HG02870 (cell line): ENCODE measurements at regions not wholly inside any gene's neighbourhood (a gene's known extent, or its start where the extent isn't known, plus 50 kb on each side); places are given as distances from the start of the nearest gene placed in this dataset.

ENCODE experiments used
- ATAC-seq: cut with Tn5 transposase; IDR thresholded peaks from one replicate; pipeline ENCODE4 v1.9.1; 2021; ENCODE audit warnings: mild to moderate bottlenecking, moderate library complexity; ENCODE audit not compliant: unreplicated experiment

DNA sequence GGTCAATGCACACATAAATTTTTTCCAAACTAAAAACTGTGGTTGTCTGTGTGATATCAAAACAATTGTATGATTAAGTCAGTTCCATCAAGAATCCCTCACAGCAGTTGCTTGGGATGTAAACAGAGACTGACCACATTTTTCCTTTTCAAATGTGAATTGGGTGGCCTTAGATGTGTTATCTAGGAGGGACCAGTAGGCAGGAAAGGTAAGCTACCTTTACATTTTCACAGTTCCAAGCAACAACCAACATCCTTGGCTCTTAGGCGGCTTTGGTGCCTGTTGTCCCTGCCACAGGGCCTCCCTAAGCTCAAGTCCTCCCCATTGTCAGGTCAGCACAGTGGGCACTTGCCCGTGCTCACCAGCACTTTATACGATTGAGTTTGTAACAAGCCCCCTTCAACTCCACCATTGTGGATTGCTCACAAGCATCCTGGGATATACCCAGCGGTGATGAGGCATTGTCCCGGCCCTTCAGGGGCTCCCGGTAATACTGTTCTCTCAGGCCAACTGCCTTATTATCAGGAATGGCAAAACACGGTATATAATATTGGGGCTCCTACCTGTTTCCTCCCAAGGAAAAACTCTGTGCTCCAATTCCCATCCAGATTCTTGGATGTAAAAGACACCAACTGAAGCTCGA, 114.9 kb upstream of the ANKRD1 start:
- ATAC-seq = no peak

DNA sequence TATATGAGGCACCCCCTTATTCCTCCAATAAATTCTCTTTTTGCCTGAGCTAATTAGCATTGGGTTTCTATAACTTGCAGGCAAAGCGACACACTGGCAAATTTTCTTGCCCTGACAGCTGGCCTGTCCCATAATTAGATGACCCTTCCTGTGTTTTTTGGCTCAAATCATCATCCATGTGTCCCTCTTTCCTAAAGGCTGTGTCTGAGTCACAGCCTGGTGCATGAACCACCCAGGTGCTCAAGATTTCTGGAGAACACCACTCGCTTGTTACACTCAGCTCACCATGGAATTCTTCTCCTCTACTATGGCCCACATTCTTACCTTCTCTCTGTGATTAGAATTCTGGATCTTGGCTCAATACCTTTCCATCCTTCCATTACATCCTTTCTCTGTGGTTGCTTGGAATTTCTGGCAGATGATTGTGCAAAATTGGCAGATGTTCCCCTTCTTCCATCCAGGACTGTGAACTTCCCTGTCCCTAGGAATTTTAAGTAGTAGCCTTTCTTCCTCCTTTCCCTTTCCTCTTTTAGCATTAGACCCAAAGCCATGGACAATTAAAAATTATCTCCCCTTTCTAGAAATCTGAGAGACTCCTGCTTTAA, 116.0 kb upstream of the ANKRD1 start:
- no peak for ATAC-seq

DNA sequence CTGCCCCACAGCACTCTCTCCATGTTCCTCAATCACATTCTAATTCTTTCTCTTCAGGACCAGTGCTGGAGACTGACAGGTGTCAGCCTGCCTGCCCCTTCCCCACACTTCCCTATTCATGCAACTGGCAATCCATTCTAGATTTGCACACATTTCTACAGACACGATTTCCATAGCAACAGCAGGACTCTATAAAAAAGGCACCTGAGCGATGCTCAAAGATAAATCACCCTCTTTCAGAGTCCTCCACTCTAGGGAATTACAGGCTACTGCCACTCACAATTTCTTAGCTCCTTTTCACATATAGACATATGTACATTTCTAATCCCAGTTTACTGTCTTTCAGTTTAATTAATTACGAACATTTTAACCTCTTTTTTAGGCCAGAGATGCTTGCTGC, 118.1 kb upstream of the ANKRD1 start:
- ATAC-seq = no peak

DNA sequence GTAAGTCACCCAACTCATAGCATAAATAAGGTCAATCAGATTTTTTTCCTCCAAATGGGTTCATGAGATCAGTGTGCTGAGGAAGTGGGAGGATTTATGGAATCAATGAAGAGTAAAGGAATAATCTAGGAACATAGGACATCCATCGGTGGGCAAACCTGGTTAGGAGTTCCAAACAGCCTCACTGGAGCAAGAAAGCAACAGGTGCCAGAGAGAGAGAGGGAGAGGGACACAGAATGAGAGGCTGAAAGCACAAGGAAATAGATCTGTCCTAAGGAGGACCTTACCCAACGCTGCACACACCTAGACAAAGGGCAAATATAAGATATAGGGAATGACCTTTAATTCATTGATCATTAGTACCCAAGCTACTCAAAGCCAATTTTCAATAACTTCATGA, 119.5 kb upstream of the ANKRD1 start:
- ATAC-seq = no peak

DNA sequence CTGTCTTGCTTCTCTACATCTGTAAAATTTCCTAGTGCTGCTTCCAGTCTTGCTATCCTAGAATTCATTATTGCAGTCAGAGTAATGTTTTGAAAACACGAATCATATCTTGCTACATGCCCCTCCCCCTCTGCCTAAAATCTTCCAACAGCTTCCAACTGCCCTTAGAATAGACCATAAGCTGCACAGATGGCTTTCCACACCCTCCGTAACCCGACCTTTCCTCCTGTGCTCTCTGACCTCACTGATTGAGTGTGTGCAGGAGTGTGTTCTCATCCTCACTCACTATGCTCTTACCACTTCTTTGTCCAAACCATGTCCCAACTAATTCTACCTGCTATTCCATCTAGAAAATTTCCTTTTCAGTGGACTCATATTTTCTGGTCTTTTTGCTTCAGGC, 121.2 kb upstream of the ANKRD1 start:
- ATAC-seq = no peak

DNA sequence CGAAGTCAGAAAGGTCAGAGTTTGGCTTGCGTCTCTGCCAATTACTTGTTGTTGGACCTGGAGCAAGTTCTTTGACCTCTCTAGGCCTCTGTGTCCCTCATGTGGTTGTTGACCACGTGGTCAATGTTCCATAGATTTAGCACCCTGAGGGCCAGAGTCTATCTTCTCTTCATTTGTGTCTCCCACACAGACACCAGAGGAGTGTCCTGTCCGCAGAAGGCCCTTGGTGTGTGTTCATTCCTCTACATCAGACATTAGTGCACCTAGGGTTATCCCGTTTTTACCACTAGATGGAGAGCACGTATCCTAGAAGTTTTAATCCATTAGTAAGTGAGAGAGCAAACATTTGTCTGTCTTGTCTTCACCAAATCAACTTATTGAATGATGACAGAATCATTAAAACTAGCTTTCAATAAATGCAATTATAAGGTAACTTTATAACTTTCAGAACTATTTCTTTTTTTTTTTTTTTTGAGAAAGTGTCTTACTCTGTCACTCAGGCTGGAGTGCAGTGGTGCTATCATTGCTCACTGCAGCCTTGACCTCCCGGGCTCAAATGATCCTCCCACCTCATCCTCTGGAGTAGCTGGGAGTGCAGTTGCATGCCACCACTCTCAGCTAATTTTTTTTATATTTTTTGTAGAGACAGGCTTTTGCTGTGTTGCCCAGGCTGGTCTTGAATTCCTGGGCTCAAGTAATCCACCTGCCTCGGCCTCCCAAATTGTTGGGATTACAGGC, 122.5 kb upstream of the ANKRD1 start:
- ATAC-seq = no peak

DNA sequence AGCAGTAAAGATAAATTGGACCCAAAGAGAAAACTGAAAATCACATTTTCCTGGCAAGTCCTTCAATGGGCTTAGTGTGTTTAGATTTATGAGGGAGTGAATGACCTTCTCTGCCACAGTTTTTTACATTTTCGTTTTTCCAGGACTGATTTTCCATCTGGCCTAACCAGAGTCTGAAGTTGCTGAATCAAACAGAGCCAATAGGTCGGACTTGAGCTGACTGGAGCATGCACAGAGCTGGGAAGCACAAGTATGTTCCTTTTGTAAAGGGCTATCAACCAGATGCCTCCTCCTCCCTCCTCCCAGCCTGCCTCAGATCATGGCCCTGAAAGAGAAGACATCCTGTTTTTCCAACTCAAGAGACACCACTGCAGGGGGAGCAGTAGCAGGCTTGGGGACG, 126.0 kb upstream of the ANKRD1 start:
- ATAC-seq = no peak

DNA sequence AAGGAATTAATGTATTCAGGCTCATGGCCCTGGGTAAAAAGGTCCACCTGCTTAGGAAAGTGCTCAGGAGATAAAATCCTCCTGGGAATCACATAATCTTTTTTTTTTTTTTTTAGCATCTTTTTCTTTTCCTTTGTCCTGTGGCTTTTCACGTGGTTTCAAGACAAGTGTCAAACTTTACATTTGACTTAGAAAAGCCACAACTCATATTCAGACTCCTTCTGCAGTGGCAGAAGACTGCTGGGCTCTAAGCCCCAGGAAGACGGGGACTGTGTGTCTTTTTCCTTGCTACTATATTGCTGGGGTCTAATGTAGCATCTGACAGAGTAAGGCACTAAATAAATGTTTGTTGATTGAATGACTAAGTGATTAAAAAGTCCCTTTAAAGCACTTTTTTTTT, 127.5 kb upstream of the ANKRD1 start:
- ATAC-seq = no peak

DNA sequence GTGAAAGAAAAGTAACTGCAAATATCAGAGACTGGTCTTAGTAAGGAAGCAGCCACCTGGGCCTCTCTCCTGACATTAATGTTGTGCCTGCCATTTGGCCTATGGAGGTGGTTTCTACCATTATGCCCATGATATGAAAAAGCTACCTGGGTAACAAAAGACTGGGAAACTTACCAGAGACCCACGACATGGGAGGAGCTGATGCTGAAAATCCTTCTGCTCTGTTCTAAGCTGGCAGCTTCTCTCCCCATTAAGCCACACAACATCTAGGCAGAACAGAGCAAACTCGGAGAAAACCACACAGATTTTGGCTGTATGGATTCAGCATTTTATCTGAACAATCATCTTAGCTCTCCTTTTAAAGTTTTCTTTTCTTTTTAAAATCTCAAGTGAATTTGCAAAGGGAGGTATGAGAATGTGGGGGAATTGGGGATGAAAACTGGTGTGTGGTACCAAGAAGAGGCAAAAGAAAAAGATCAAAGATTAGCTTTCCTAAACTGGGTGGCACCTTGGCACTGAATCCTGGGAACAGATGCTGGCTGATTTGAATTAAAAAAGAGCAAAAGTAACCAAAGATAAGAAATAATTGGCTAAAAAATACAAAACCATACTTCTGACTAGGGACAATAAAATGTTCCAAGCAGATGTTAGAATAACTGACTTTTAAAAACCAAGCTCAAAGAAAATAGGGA, 128.6 kb upstream of the ANKRD1 start:
- ATAC-seq = no peak

DNA sequence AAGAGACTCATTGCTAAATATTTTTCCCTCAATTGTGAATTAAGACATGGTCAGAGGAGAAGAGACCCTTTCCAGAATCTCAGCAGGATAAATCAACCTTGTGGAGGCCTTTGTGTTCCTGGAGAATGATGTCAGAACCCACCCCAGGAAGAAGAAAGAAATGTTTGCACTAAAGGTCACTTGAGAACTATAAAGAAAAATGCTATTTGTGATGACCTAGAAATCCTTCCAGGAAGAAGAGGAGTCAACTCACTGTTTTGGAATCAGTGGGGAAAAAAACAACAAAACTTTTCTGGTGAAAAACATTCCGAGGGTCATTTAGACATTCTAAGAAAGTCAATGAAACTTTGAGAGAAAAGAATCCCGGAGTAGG, 129.1 kb upstream of the ANKRD1 start:
- ATAC-seq = no peak

DNA sequence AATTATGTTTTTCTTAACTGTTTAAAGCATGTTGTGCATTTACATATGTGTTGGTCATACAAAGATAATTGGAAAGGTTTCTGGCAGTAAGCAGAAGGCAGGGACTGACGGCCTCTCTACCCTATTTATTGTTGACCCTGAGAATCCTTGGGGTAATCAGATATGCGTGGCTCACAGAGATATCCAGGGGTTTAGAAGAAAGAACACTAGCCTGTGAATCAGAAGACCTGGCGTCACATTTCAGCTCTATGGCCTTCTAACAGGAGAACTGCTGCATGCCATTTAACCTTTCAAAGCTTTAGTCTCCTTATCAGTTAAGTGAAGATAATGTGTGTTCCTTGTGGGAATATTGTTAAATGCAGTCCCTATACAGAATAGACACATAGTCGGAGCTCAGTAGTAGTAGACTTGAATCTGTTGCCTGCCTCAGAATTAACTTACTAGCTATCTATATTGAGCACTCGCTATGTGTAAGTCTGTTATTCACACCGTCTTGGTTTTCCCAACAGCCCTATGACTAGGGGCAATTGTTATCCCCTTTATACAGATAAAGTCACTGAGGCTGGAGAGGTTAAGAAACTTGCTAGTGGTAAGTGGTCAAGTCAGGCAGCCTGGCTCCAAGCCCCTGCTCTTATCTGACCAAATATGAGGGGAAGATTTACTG, 129.6 kb upstream of the ANKRD1 start:
- ATAC-seq = no peak

DNA sequence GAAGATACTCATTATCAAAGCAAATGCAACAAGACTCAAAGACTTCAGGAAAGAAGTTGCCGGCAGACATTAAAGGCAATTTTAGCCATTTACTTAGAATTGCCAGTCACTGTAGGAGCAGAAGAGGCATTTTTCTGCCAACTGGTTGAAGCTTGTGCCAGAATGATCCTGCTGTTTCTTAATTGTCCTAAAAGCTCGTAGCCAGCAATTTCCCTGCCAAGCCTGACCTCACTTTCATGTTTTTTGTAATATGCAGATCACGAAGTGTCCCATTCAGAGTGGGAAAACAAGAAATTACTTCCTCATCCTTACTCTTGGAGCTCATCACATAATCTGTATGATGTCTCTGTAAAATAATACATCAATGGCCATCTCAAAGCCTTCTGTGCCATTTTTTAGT, 130.9 kb upstream of the ANKRD1 start:
- no peak for ATAC-seq

DNA sequence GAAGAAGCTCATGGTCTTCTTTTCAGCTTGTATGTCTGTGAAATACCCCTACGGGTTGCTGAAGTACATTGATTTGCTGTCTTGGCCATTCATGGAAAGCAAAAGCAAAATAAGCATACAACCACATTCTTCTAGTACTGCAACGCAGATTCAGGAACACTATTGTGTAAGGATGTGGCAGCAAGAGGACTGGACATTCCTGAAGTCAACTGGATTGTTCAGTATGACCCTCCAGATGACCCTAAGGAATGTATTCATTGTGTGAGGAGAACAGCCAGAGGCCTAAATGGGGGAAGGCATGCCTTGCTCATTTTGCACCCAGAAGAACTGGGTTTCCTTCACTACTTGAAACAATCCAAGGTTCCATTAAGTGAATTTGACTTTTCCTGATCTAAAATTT, 133.4 kb upstream of the ANKRD1 start:
- no peak for ATAC-seq

DNA sequence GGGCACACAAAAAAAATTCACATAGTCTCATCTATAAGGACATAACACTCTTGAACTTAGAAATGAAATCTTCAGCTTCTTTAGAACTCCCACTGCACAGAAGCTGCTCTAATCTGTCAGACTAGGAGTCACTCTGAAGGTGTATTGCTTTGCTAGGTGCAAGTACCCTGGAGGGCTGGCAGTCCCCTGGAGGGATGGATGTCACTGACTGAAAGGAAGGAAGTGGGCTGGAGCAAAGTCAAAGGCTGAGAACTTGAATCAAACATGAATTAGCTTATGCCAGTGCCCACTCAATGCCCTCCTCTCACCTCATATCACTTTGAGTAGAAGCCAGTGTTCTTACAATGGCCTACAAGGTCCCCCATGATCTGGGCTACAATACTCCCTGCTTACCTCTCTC, 140.3 kb upstream of the ANKRD1 start:
- ATAC-seq = no peak

DNA sequence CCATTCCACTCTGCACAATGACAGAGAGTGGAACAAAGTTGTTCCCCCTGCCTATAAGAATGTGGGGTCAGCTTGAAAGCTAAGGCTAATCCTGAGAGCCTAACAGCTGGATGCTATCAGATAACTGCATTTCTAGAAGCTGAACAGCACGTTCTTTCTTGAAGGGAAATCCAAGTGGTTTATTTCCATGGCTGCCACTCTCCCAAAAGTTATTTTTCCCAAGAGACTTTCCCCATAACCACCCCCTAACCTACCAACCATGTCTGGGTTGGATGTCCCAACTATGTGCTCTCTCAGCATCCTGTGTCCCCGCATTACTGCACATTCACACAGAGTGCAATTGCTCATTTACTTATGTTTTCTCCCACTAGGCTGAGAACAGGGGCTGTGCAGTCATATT, 140.7 kb upstream of the ANKRD1 start:
- no peak for ATAC-seq

DNA sequence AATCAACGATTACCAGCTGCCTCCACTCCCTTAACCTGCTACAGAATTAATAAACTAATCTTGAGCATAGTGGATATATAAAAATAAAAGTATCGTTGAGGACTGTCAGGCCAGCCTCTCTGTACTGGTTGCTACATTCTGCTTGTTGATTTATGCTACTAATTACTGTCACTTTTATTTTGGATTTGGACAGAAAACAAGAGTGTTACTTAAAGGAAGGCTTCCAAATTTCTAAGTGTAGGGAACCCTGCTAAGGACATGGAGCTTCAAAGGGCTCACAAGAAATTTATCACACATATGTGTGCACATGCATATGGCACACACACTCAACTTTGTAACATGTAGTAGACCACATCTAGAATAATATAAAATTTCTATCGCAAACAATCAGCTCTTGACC, 141.2 kb upstream of the ANKRD1 start:
- ATAC-seq = no peak

DNA sequence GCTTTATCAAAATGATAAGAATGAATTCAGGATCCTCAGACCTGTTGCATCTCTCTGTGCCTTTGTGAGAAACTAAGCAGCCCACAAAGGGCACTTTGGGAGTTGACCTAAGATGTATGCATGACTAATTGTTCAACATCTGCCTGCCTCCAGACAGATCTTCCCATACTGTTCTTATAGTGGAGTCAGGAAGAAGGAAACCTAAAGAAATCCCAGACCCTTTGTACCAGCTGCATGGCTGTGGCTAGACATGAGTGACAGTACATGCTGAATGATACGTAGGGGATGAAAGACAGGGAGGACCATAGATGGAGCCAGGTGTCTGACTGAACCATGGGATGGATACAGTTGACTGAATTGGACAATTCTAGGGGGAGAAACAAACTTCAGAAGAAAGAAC, 148.7 kb upstream of the PCGF5 start:
- no peak for ATAC-seq

DNA sequence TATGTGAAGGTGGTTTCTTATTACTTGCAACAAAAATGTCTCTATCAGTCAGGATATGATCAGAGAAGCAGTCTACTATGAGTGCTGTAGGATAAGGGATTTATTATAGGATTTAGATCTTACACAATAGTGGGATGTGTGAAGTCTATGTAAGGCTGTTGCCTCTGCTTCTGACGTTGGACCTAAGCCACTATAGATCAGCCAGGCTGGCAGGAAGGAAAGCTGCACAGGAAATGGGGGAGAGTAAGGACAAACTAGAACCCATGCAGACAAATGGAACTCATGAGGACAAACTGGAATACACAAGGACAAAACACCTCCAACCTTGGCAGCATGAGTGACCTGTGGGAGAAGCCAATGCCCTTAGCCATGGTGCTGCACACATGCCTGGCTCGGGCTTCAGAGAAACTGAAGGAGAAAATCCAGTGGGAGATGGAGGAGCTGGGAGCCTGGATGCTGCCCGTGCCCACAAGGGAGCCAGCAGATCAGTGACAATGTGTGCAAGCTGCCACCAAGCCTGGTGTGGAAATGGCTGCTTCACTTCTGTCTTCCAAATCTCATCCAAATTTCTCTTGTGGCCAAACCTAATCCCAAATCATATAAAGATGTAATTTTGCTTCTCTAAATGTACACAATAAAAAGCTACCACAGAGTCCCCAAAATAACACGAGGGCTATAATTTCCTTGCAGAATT, 147.0 kb upstream of the PCGF5 start:
- no peak for ATAC-seq

DNA sequence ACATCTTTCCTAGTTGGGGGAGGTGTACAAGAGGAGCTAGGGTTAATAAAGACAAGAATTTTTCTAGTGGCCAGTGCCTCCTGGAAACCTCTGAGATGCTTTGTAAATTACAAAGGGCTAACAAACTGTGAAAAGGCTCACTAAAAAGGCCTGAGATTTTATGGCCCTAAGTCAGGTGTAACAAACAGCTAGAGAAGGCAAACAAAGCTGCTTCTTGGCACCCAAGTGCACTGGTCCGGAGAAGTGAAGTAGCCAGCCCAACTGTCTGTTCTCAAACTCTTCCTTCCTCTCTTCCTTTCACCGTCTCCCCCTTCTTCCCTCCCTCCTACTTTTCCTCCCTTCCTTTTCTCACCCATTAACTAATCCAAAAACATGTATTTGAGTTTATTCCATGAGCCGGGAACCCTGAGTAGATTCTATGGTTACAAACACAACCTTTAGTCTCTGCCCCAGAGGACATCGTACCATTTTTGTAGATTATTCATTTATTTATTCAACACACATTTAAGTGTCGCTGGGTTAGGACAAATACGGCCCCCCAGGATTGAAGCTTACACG, 143.4 kb upstream of the PCGF5 start:
- no peak for ATAC-seq

DNA sequence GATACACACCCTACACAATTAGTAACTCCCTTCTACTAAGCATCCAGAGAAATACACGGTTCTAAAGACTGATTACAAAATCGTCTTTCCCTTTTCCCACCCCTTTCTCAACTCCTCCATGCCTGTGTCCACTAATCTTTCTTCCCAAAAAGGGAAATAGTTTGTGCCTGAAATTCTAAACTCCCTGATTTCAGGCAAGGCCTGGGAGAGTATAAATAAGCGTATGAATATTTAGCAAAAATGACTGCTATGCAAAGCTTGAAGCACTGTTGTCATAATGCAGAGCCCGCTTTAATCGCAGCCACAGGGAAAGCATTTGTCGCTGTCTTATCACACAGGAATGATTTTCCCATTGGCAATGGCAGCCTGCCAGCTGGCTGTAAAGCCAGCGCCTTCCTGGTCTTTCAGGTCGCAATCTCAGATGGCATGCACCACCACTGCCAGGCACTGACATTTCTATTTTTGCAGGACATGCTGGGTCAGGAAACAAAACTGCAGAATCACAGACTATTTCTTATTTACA, 142.9 kb upstream of the PCGF5 start:
- ATAC-seq = no peak
